ENCODE measurements at regions not wholly inside any gene's neighbourhood (a gene's known extent, or its start where the extent isn't known, plus 50 kb on each side); places are given as distances from the start of the nearest gene placed in this dataset.

- 18% methylated on average over 3 of the region's 3 CpGs for whole genome bisulfite sequencing (ENCODE audit: missing lambda C conversion rate)
- H3K4me3 ChIP-seq: no peak overlapping the region
- FAIRE-seq (no peak), ATAC-seq (no peak; a peak in 1 of 6 replicates), DNase-seq (ENCODE audit: low read depth in 1 of 2, low spot score in 1 of 2) (peak in 1 of 2 experiments; percentile 23)
- H3K4me1 ChIP-seq: peaks cover 34% of the 10 kb centered on the region
- peak overlapping the region; percentile 55 for H3K4me2 ChIP-seq
- ChIA-PET CTCF (no interaction called here), POLR2A (no interaction called here)
- TF ChIP-seq RAD21 (conservative IDR thresholded peaks at IDR 0.05 in 1 of 2, IDR thresholded peaks at IDR 0.05 in 1 of 2): no peak
- H3K27ac ChIP-seq: peak overlapping the region; percentile 0 to 54; a peak in 3 of 6 replicates
- H3K9me3 ChIP-seq: no peaks in the 10 kb centered on the region
These were observed 152.9 kb downstream of the HGF start for GRCh38 chr7:81616951-81617350.

- TF ChIP-seq NR3C1 (IDR thresholded peaks at IDR 0.05): no peak
- TF ChIP-seq MAFK (IDR thresholded peaks at IDR 0.05; ENCODE audit: partially characterized antibody): peak; percentile 64
- FAIRE-seq: no peak
- Histone ChIP-seq H3K4me2 (no peak overlapping the region), H3K27ac (no peak overlapping the region), H3K4me3 (no peak overlapping the region), H3K9me3 (no peaks in the 10 kb centered on the region), H3K4me1 (peaks cover 35% of the 10 kb centered on the region)
- CTCF ChIA-PET: no interaction called here
- ATAC-seq: no peak
- 91% methylated on average over 1 of the region's 1 CpG for WGBS (ENCODE audit: missing lambda C conversion rate)
- no peak for DNase-seq (ENCODE audit: low read depth in 1 of 2, low spot score in 1 of 2)
- POLR2A ChIA-PET: no interaction called here
These were observed 158.0 kb downstream of the HGF start for GRCh38 chr7:81611805-81612204.

GRCh38 chr7:81611040-81611439 lies 158.8 kb downstream of the HGF start:
- DNase-seq (ENCODE audit: low read depth in 1 of 2, low spot score in 1 of 2) (no peak), ATAC-seq (no peak), FAIRE-seq (no peak)
- Histone ChIP-seq H3K4me1 (peaks cover 35% of the 10 kb centered on the region), H3K27ac (no peak overlapping the region), H3K4me3 (no peak overlapping the region), H3K9me3 (no peaks in the 10 kb centered on the region), H3K4me2 (no peak overlapping the region)
- ChIA-PET CTCF (interaction anchor here (0.6 kb wide), 1 partner anchor 26 kb away, joined by 3 read pairs; no protein-coding TSS in a partner anchor), POLR2A (no interaction called here)
- 92% methylated on average over 27 of the region's 27 CpGs for WGBS (ENCODE audit: missing lambda C conversion rate)
- no peak for TF ChIP-seq MAX (IDR thresholded peaks at IDR 0.05)
- no peak for TF ChIP-seq EHMT2 (IDR thresholded peaks at IDR 0.05; ENCODE audit: low read depth)
- no peak for TF ChIP-seq FOSL2 (IDR thresholded peaks at IDR 0.05)
- no peak for TF ChIP-seq FOSL2 (CRISPR knock-in tag; IDR thresholded peaks at IDR 0.05)
- no peak for TF ChIP-seq CEBPB (IDR thresholded peaks at IDR 0.05)
- TF ChIP-seq EHF (CRISPR knock-in tag; IDR thresholded peaks at IDR 0.05): no peak
- TF ChIP-seq HES2 (IDR thresholded peaks at IDR 0.05): no peak
- TF ChIP-seq RFX5 (IDR thresholded peaks at IDR 0.05): no peak
- TF ChIP-seq ZNF302 (CRISPR knock-in tag; IDR thresholded peaks at IDR 0.05): no peak
- TF ChIP-seq BHLHE40 (IDR thresholded peaks at IDR 0.05; ENCODE audit: low read depth, low read length): no peak

GRCh38 chr7:81608748-81609382 lies 161.0 kb downstream of the HGF start:
- no peaks in the 10 kb centered on the region for H3K9me3 ChIP-seq
- H3K4me2 ChIP-seq: peak overlapping the region; percentile 68
- FAIRE-seq: peak; percentile 92
- peak; percentile 15 to 53 for DNase-seq (ENCODE audit: low read depth in 1 of 2, low spot score in 1 of 2)
- peak; percentile 90 to 94 for ATAC-seq
- peak overlapping the region in 1 of 2 experiments; percentile 13; a peak in 1 of 6 replicates for H3K27ac ChIP-seq
- CTCF ChIA-PET: no interaction called here
- POLR2A ChIA-PET: no interaction called here
- peaks cover 39% of the 10 kb centered on the region for H3K4me1 ChIP-seq
- WGBS (ENCODE audit: missing lambda C conversion rate): 14% methylated on average over 6 of the region's 6 CpGs
- no peak overlapping the region; the same call in 2 of the 3 replicates for H3K4me3 ChIP-seq
- TF ChIP-seq HEYL (CRISPR knock-in tag; IDR thresholded peaks at IDR 0.05) (no peak), CBX2 (IDR thresholded peaks at IDR 0.05; ENCODE audit: borderline replicate concordance, low read depth) (no peak), HMGXB4 (CRISPR knock-in tag; IDR thresholded peaks at IDR 0.05; ENCODE audit: borderline replicate concordance) (no peak), CBX8 (IDR thresholded peaks at IDR 0.05) (no peak), MAX (IDR thresholded peaks at IDR 0.05) (no peak), CTCF (IDR thresholded peaks at IDR 0.05) (no peak), EHMT2 (IDR thresholded peaks at IDR 0.05; ENCODE audit: low read depth) (no peak), E2F6 (IDR thresholded peaks at IDR 0.05; ENCODE audit: borderline replicate concordance, low read depth) (no peak), PBX3 (IDR thresholded peaks at IDR 0.05) (no peak), ZFP36 (IDR thresholded peaks at IDR 0.05; ENCODE audit: borderline replicate concordance, partially characterized antibody) (no peak), HOXB13 (CRISPR knock-in tag; IDR thresholded peaks at IDR 0.05; ENCODE audit: low read depth) (no peak), BCL3 (IDR thresholded peaks at IDR 0.05) (no peak), HOXA7 (CRISPR knock-in tag; IDR thresholded peaks at IDR 0.05) (no peak)
